NT2/D1 (cell line): ENCODE measurements at regions not wholly inside any gene's neighbourhood (a gene's known extent, or its start where the extent isn't known, plus 50 kb on each side); places are given as distances from the start of the nearest gene placed in this dataset.
"Not testable (repeated sequence)": the region's sequence is repeated elsewhere in the genome, so short reads cannot be mapped to it uniquely, and the experiment has no call there.

Experiments
- DNase-seq: peaks from one replicate; pipeline ENCODE4 v3.0.0-alpha.2; 2011; ENCODE audit warnings: low read depth, low spot score
- H3K27me3 ChIP-seq: 2 replicates; pipeline ENCODE4 v1.6.0; 2011; ENCODE audit warnings: mild to moderate bottlenecking; ENCODE audit not compliant: insufficient read length, insufficient read depth
- H3K36me3 ChIP-seq: 2 replicates; pipeline ENCODE4 v1.6.1; 2011; ENCODE audit warnings: mild to moderate bottlenecking, low read length, mixed read lengths; ENCODE audit not compliant: insufficient read depth, insufficient read length
- H3K4me1 ChIP-seq: 2 replicates; pipeline ENCODE4 v1.5.1; 2011; ENCODE audit not compliant: insufficient read depth, insufficient read length
- H3K4me3 ChIP-seq: 2 replicates; pipeline ENCODE4 v1.5.1; 2011; ENCODE audit warnings: low read depth; ENCODE audit not compliant: insufficient read length
- H3K9ac ChIP-seq: 2 replicates; pipeline ENCODE4 v1.6.0; 2011; ENCODE audit warnings: low read depth; ENCODE audit not compliant: insufficient read length
- H3K9me3 ChIP-seq: 2 replicates; pipeline ENCODE4 v1.5.1; 2011; ENCODE audit warnings: mild to moderate bottlenecking, low read length; ENCODE audit not compliant: insufficient read depth
- SUZ12 ChIP-seq: IDR thresholded peaks from 2 replicates; pipeline ENCODE4 v1.6.1; 2011; ENCODE audit not compliant: insufficient read length, insufficient read depth; ENCODE audit errors: extremely low read depth
- YY1 ChIP-seq: IDR thresholded peaks from 2 replicates; pipeline ENCODE4 v1.6.1; 2011; ENCODE audit not compliant: insufficient read length, insufficient read depth
- ZNF274 ChIP-seq: IDR thresholded peaks from 2 replicates; pipeline ENCODE4 v1.6.1; 2011; ENCODE audit warnings: mild to moderate bottlenecking, low read depth, low read length

GRCh38 chr7:98758157-98758556 lies 111.7 kb downstream of the TMEM130 start:
- Histone ChIP-seq H3K9ac (no peak overlapping the region), H3K4me1 (peaks cover 7% of the 10 kb centered on the region), H3K36me3 (no peaks in the 10 kb centered on the region), H3K27me3 (no peaks in the 10 kb centered on the region), H3K9me3 (no peaks in the 10 kb centered on the region), H3K4me3 (no peak overlapping the region)
- TF ChIP-seq YY1 (no peak), SUZ12 (no peak), ZNF274 (no peak)
- DNase-seq, result no peak

- no peak for DNase-seq
Measured at GRCh38 chr7:98760201-98760651, 109.6 kb downstream of the TMEM130 start.

GRCh38 chr7:98761225-98761624 lies 108.6 kb downstream of the TMEM130 start:
- H3K9ac ChIP-seq, result no peak overlapping the region
- peaks cover 2% of the 10 kb centered on the region for H3K4me1 ChIP-seq
- TF ChIP-seq SUZ12 (no peak), YY1 (no peak), ZNF274 (no peak)
- no peaks in the 10 kb centered on the region for H3K9me3 ChIP-seq
- no peak overlapping the region for H3K4me3 ChIP-seq
- H3K36me3 ChIP-seq, result no peaks in the 10 kb centered on the region
- DNase-seq, result no peak
- H3K27me3 ChIP-seq, result no peaks in the 10 kb centered on the region

More at GRCh38 chr7:98760201-98760651, 109.6 kb downstream of the TMEM130 start:
- H3K27me3 ChIP-seq, result no peaks in the 10 kb centered on the region
- no peaks in the 10 kb centered on the region for H3K9me3 ChIP-seq
- H3K4me1 ChIP-seq, result peaks cover 5% of the 10 kb centered on the region
- H3K36me3 ChIP-seq, result no peaks in the 10 kb centered on the region
- H3K4me3 ChIP-seq, result no peak overlapping the region
- no peak overlapping the region for H3K9ac ChIP-seq
- no peak for TF ChIP-seq YY1
- no peak for TF ChIP-seq SUZ12
- no peak for TF ChIP-seq ZNF274

GRCh38 chr7:98762620-98763019 lies 107.2 kb downstream of the TMEM130 start:
- no peaks in the 10 kb centered on the region for H3K27me3 ChIP-seq
- peaks cover 2% of the 10 kb centered on the region for H3K4me1 ChIP-seq
- TF ChIP-seq YY1 (no peak), ZNF274 (no peak), SUZ12 (no peak)
- no peak for DNase-seq
- H3K36me3 ChIP-seq, result no peaks in the 10 kb centered on the region
- no peak overlapping the region for H3K9ac ChIP-seq
- no peak overlapping the region for H3K4me3 ChIP-seq
- no peaks in the 10 kb centered on the region for H3K9me3 ChIP-seq

GRCh38 chr7:98763441-98763840 lies 106.4 kb downstream of the TMEM130 start:
- no peak for DNase-seq

GRCh38 chr7:98764946-98765345 lies 104.9 kb downstream of the TMEM130 start:
- Histone ChIP-seq H3K4me1 (peaks cover 2% of the 10 kb centered on the region), H3K27me3 (no peaks in the 10 kb centered on the region), H3K9ac (no peak overlapping the region), H3K9me3 (no peaks in the 10 kb centered on the region), H3K4me3 (no peak overlapping the region), H3K36me3 (no peaks in the 10 kb centered on the region)
- TF ChIP-seq ZNF274 (no peak), SUZ12 (no peak), YY1 (no peak)
- DNase-seq, result no peak

More at GRCh38 chr7:98763441-98763840, 106.4 kb downstream of the TMEM130 start:
- no peaks in the 10 kb centered on the region for H3K36me3 ChIP-seq
- no peak for TF ChIP-seq SUZ12
- TF ChIP-seq YY1, result no peak
- TF ChIP-seq ZNF274, result no peak
- no peak overlapping the region for H3K4me3 ChIP-seq
- no peak overlapping the region for H3K9ac ChIP-seq
- no peaks in the 10 kb centered on the region for H3K9me3 ChIP-seq
- H3K27me3 ChIP-seq, result no peaks in the 10 kb centered on the region
- peaks cover 2% of the 10 kb centered on the region for H3K4me1 ChIP-seq

GRCh38 chr7:98770085-98770484 lies 99.7 kb downstream of the TMEM130 start:
- H3K27me3 ChIP-seq, H3K9ac ChIP-seq, H3K9me3 ChIP-seq, H3K36me3 ChIP-seq, H3K4me3 ChIP-seq, DNase-seq, H3K4me1 ChIP-seq: not testable (repeated sequence)

GRCh38 chr7:98771519-98771918 lies 98.3 kb downstream of the TMEM130 start:
- peak; percentile 82 for DNase-seq
- peak overlapping the region; percentile 44 for H3K9ac ChIP-seq

More at GRCh38 chr7:98771519-98771918, 98.3 kb downstream of the TMEM130 start:
- H3K36me3 ChIP-seq, result no peaks in the 10 kb centered on the region
- H3K4me3 ChIP-seq, result no peak overlapping the region
- peaks cover 9% of the 10 kb centered on the region for H3K4me1 ChIP-seq
- no peaks in the 10 kb centered on the region for H3K9me3 ChIP-seq
- TF ChIP-seq ZNF274, result no peak
- no peak for TF ChIP-seq SUZ12
- no peak for TF ChIP-seq YY1
- no peaks in the 10 kb centered on the region for H3K27me3 ChIP-seq
